ENCODE measurements at regions not wholly inside any gene's neighbourhood (a gene's known extent, or its start where the extent isn't known, plus 50 kb on each side); places are given as distances from the start of the nearest gene placed in this dataset.

GRCh38 chr2:167843657-167844056, 403.7 kb downstream of the STK39 start:
- Histone ChIP-seq H4K20me1 (ENCODE audit: control insufficient read depth, insufficient read depth, low read length, poor library complexity, severe bottlenecking) (no peaks in the 10 kb centered on the region), H3K4me3 (ENCODE audit: control extremely low read depth in 1 of 5, extremely low read depth in 1 of 5, insufficient read depth in 1 of 5, low read depth in 2 of 5, low read length in 4 of 5) (no peak overlapping the region), H3K27ac (ENCODE audit: low read length in 2 of 2) (no peak overlapping the region), H3K27me3 (replicated peaks in 1 of 4; ENCODE audit: control extremely low read depth in 1 of 4, control insufficient read depth in 3 of 4, insufficient read depth in 4 of 4, low read length in 3 of 4) (no peaks in the 10 kb centered on the region), H3K4me1 (ENCODE audit: control insufficient read depth in 2 of 2, insufficient read depth in 2 of 2, low read length in 2 of 2) (no peaks in the 10 kb centered on the region), H3K9ac (ENCODE audit: low read length) (no peak overlapping the region), H3K36me3 (replicated peaks in 1 of 2; ENCODE audit: control extremely low read depth in 1 of 2, control insufficient read depth in 1 of 2, extremely low read depth in 1 of 2, insufficient read depth in 2 of 2, low read length in 1 of 2) (no peaks in the 10 kb centered on the region), H3K79me2 (ENCODE audit: control insufficient read depth, insufficient read depth, low read length) (no peaks in the 10 kb centered on the region), H2AFZ (ENCODE audit: insufficient read depth, low read depth, low read length, poor library complexity, severe bottlenecking) (no peak overlapping the region), H3K4me2 (replicated peaks; ENCODE audit: low read depth, low read length, poor library complexity, severe bottlenecking) (no peak overlapping the region), H3K9me3 (ENCODE audit: control extremely low read depth in 1 of 3, control insufficient read depth in 2 of 3, insufficient read depth in 1 of 3, low read length in 2 of 3) (no peaks in the 10 kb centered on the region)
- intact Hi-C loops (cut with micrococcal nuclease) = no loop called here
- Mint-ChIP-seq H3K4me1 (no peaks in the 10 kb centered on the region), H3K4me3 (no peak overlapping the region), H3K27ac (no peak overlapping the region), H3K27me3 (peaks cover 27% of the 10 kb centered on the region), H3K9me3 (ENCODE audit: insufficient read depth) (no peaks in the 10 kb centered on the region)
- no peak for TF ChIP-seq CTCF (IDR thresholded peaks at IDR 0.05)
- no peak for TF ChIP-seq EZH2 (IDR thresholded peaks at IDR 0.05; ENCODE audit: borderline replicate concordance, insufficient read depth, low read depth, low read length, poor library complexity, severe bottlenecking)
- CTCF ChIA-PET = interaction anchor here (1.9 kb wide), 1 partner anchor 275 kb away, joined by 8 read pairs; no protein-coding TSS in a partner anchor
- 92% methylated on average over 2 of the region's 2 CpGs for WGBS (ENCODE audit: insufficient coverage)
- no peak for ATAC-seq (ENCODE audit: low read depth)
- POLR2A ChIA-PET = no interaction called here
- DNase-seq = no peak

GRCh38 chr2:167843217-167843616, 404.2 kb downstream of the STK39 start:
- CTCF ChIA-PET = interaction anchor here (1.9 kb wide), 1 partner anchor 275 kb away, joined by 8 read pairs; no protein-coding TSS in a partner anchor
- H3K27ac Mint-ChIP-seq = no peak overlapping the region
- H3K4me2 ChIP-seq (replicated peaks; ENCODE audit: low read depth, low read length, poor library complexity, severe bottlenecking) = no peak overlapping the region
- intact Hi-C loops (cut with micrococcal nuclease) = no loop called here
- H2AFZ ChIP-seq (ENCODE audit: insufficient read depth, low read depth, low read length, poor library complexity, severe bottlenecking) = no peak overlapping the region
- ATAC-seq (ENCODE audit: low read depth) = no peak
- H3K4me1 ChIP-seq (ENCODE audit: control insufficient read depth in 2 of 2, insufficient read depth in 2 of 2, low read length in 2 of 2) = no peaks in the 10 kb centered on the region
- no peaks in the 10 kb centered on the region for H3K4me1 Mint-ChIP-seq
- POLR2A ChIA-PET = no interaction called here
- H3K27ac ChIP-seq (ENCODE audit: low read length in 2 of 2) = no peak overlapping the region
- no peak overlapping the region for H3K4me3 Mint-ChIP-seq
- no peaks in the 10 kb centered on the region for H4K20me1 ChIP-seq (ENCODE audit: control insufficient read depth, insufficient read depth, low read length, poor library complexity, severe bottlenecking)
- no peak for TF ChIP-seq EZH2 (IDR thresholded peaks at IDR 0.05; ENCODE audit: borderline replicate concordance, insufficient read depth, low read depth, low read length, poor library complexity, severe bottlenecking)
- no peaks in the 10 kb centered on the region for H3K9me3 Mint-ChIP-seq (ENCODE audit: insufficient read depth)
- no peak overlapping the region for H3K4me3 ChIP-seq (ENCODE audit: control extremely low read depth in 1 of 5, extremely low read depth in 1 of 5, insufficient read depth in 1 of 5, low read depth in 2 of 5, low read length in 4 of 5)
- H3K79me2 ChIP-seq (ENCODE audit: control insufficient read depth, insufficient read depth, low read length) = no peaks in the 10 kb centered on the region
- no CpG with 5 or more reads among the region's 1 CpG for WGBS (ENCODE audit: insufficient coverage)
- DNase-seq = no peak
- H3K27me3 Mint-ChIP-seq = peaks cover 27% of the 10 kb centered on the region
- no peak overlapping the region for H3K9ac ChIP-seq (ENCODE audit: low read length)
- no peaks in the 10 kb centered on the region for H3K9me3 ChIP-seq (ENCODE audit: control extremely low read depth in 1 of 3, control insufficient read depth in 2 of 3, insufficient read depth in 1 of 3, low read length in 2 of 3)
- no peaks in the 10 kb centered on the region for H3K36me3 ChIP-seq (replicated peaks in 1 of 2; ENCODE audit: control extremely low read depth in 1 of 2, control insufficient read depth in 1 of 2, extremely low read depth in 1 of 2, insufficient read depth in 2 of 2, low read length in 1 of 2)
- no peaks in the 10 kb centered on the region for H3K27me3 ChIP-seq (replicated peaks in 1 of 4; ENCODE audit: control extremely low read depth in 1 of 4, control insufficient read depth in 3 of 4, insufficient read depth in 4 of 4, low read length in 3 of 4)
